HuH-7 (cell line): ENCODE measurements at regions not wholly inside any gene's neighbourhood (a gene's known extent, or its start where the extent isn't known, plus 50 kb on each side); places are given as distances from the start of the nearest gene placed in this dataset.

Experiments used
- DNase-seq: peaks from one replicate; pipeline ENCODE4 v3.0.0; 2011; ENCODE audit warnings: low spot score

GRCh38 chr6:56377295-56377694 is 129.9 kb upstream of the COL21A1 start:
- no peak for DNase-seq

GRCh38 chr6:56375806-56376205 is 128.4 kb upstream of the COL21A1 start:
- DNase-seq, result no peak

GRCh38 chr6:56374841-56375369 is 127.5 kb upstream of the COL21A1 start:
- no peak for DNase-seq

- no peak for DNase-seq
Observed at GRCh38 chr6:56372406-56372995, 125.1 kb upstream of the COL21A1 start.

- no peak for DNase-seq
Observed at GRCh38 chr6:56370561-56371211, 123.3 kb upstream of the COL21A1 start.

- peak; percentile 45 for DNase-seq
Observed at GRCh38 chr6:56370127-56370540, 122.8 kb upstream of the COL21A1 start.

GRCh38 chr6:56368491-56368890 is 121.1 kb upstream of the COL21A1 start:
- no peak for DNase-seq

- no peak for DNase-seq
Observed at GRCh38 chr6:56366141-56366852, 118.9 kb upstream of the COL21A1 start.

- DNase-seq, result no peak
Observed at GRCh38 chr6:56364827-56365339, 117.5 kb upstream of the COL21A1 start.

GRCh38 chr6:56364431-56364826 is 117.0 kb upstream of the COL21A1 start:
- no peak for DNase-seq

GRCh38 chr6:56363796-56364430 is 116.5 kb upstream of the COL21A1 start:
- DNase-seq, result no peak

- no peak for DNase-seq
Observed at GRCh38 chr6:56361812-56362211, 114.4 kb upstream of the COL21A1 start.

GRCh38 chr6:56359201-56359899 is 112.0 kb upstream of the COL21A1 start:
- DNase-seq, result peak; percentile 28

GRCh38 chr6:56357616-56358373 is 110.4 kb upstream of the COL21A1 start:
- DNase-seq, result no peak

GRCh38 chr6:56356426-56356825 is 109.0 kb upstream of the COL21A1 start:
- no peak for DNase-seq

GRCh38 chr6:56353860-56354259 is 106.5 kb upstream of the COL21A1 start:
- DNase-seq, result no peak

GRCh38 chr6:56350628-56351260 is 103.4 kb upstream of the COL21A1 start:
- DNase-seq, result no peak

GRCh38 chr6:56349194-56349593 is 101.8 kb upstream of the COL21A1 start:
- DNase-seq, result no peak

GRCh38 chr6:56348578-56348977 is 101.2 kb upstream of the COL21A1 start:
- DNase-seq, result no peak

GRCh38 chr6:56347526-56347925 is 100.1 kb upstream of the COL21A1 start:
- DNase-seq, result no peak

GRCh38 chr6:56346958-56347357 is 99.6 kb upstream of the COL21A1 start:
- no peak for DNase-seq
